ENCODE measurements at regions not wholly inside any gene's neighbourhood (a gene's known extent, or its start where the extent isn't known, plus 50 kb on each side); places are given as distances from the start of the nearest gene placed in this dataset.
"Not testable (repeated sequence)": the region's sequence is repeated elsewhere in the genome, so short reads cannot be mapped to it uniquely, and the experiment has no call there.

- not testable (repeated sequence) for DNase-seq
These were observed 227.1 kb downstream of the KCTD12 start for GRCh38 chr13:76659074-76659473.

GRCh38 chr13:76656500-76656899 is 229.7 kb downstream of the KCTD12 start:
- DNase-seq: no peak

- DNase-seq: no peak
These were observed 230.1 kb downstream of the KCTD12 start for GRCh38 chr13:76656056-76656455.

GRCh38 chr13:76654263-76654662 is 231.9 kb downstream of the KCTD12 start:
- no peak for DNase-seq

- no peak for DNase-seq
These were observed 234.9 kb downstream of the KCTD12 start for GRCh38 chr13:76651286-76651685.

GRCh38 chr13:76647550-76647949 is 238.7 kb downstream of the KCTD12 start:
- DNase-seq: no peak

GRCh38 chr13:76646946-76647345 is 239.3 kb downstream of the KCTD12 start:
- DNase-seq: no peak

GRCh38 chr13:76645632-76646031 is 240.6 kb downstream of the KCTD12 start:
- no peak for DNase-seq

GRCh38 chr13:76644906-76645305 is 241.3 kb downstream of the KCTD12 start:
- no peak for DNase-seq

GRCh38 chr13:76643596-76643995 is 242.6 kb downstream of the KCTD12 start:
- no peak for DNase-seq

GRCh38 chr13:76641056-76641455 is 245.1 kb downstream of the KCTD12 start:
- no peak for DNase-seq

GRCh38 chr13:76638882-76639281 is 247.3 kb downstream of the KCTD12 start:
- no peak for DNase-seq

- DNase-seq: no peak
These were observed 248.0 kb downstream of the KCTD12 start for GRCh38 chr13:76638181-76638580.

GRCh38 chr13:76637641-76638141 is 248.5 kb downstream of the KCTD12 start:
- peak in 1 of 2 donors; percentile 32 for DNase-seq

GRCh38 chr13:76636829-76637228 is 249.4 kb downstream of the KCTD12 start:
- peak in 1 of 2 donors; percentile 24 for DNase-seq

- DNase-seq: no peak
These were observed 250.7 kb downstream of the KCTD12 start for GRCh38 chr13:76635232-76636230.

GRCh38 chr13:76634431-76635191 is 251.6 kb downstream of the KCTD12 start:
- DNase-seq: no peak

GRCh38 chr13:76632401-76633044 is 253.7 kb downstream of the KCTD12 start:
- no peak for DNase-seq

- no peak for DNase-seq
These were observed 255.5 kb downstream of the KCTD12 start for GRCh38 chr13:76630629-76631230.

- DNase-seq: no peak
These were observed 263.7 kb downstream of the KCTD12 start for GRCh38 chr13:76622315-76623040.

GRCh38 chr13:76621705-76622104 is 264.5 kb downstream of the KCTD12 start:
- DNase-seq: no peak
